HepG2 (cell line): ENCODE measurements at regions not wholly inside any gene's neighbourhood (a gene's known extent, or its start where the extent isn't known, plus 50 kb on each side); places are given as distances from the start of the nearest gene placed in this dataset.

ENCODE experiments used
- RFX5 ChIP-seq: IDR thresholded peaks from 2 replicates; pipeline ENCODE4 v1.6.1; 2011; ENCODE audit warnings: low read depth, low read length, improper control_type of control experiment
- U2AF1 ChIP-seq: fragments of 200-400 bp; formaldehyde crosslinking; optimal IDR thresholded peaks from 2 replicates; pipeline ENCODE3; 2017; ENCODE audit warnings: mild to moderate bottlenecking, low read depth, low read length
- ZBTB40 ChIP-seq, 2 experiments: fragments of 450-650 bp in 1 of 2; sonication (generic) in 1 of 2; formaldehyde crosslinking in 1 of 2; IDR thresholded peaks; 2 replicates each; pipeline versions ENCODE4 v1.6.1 to v1.8.0; 2016 to 2022; ENCODE audit warnings: antibody characterized with exemption in 1 of 2, mild to moderate bottlenecking in 1 of 2, missing genetic modification reagents in 1 of 2
- TF ChIP-seq, protein P1 (sequence below): sonication (generic); formaldehyde crosslinking; conservative IDR thresholded peaks from 2 replicates; pipeline ENCODE4 v1.4.0; 2020; ENCODE audit warnings: mild to moderate bottlenecking, missing genetic modification reagents, moderate library complexity

DNA sequence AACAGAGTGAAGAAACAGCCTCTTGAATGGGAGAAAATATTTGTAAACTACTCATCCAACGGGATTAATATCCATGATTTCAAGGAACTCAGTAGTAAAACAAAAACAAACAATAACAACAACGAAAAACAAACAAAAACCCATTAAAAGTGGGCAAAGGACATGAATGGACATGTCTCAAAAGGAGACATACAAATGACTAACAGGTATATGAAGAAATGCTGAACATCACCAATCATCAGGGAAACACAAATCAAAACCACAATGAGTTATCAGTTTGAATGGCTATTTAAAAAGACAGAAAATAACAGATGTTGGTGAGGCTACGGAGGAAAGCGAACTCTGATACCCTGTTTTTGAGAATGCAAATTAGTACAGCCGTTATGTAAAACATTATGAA, 224.8 kb upstream of the NRXN1 start (continued):
- TF ChIP-seq, protein P1, sequence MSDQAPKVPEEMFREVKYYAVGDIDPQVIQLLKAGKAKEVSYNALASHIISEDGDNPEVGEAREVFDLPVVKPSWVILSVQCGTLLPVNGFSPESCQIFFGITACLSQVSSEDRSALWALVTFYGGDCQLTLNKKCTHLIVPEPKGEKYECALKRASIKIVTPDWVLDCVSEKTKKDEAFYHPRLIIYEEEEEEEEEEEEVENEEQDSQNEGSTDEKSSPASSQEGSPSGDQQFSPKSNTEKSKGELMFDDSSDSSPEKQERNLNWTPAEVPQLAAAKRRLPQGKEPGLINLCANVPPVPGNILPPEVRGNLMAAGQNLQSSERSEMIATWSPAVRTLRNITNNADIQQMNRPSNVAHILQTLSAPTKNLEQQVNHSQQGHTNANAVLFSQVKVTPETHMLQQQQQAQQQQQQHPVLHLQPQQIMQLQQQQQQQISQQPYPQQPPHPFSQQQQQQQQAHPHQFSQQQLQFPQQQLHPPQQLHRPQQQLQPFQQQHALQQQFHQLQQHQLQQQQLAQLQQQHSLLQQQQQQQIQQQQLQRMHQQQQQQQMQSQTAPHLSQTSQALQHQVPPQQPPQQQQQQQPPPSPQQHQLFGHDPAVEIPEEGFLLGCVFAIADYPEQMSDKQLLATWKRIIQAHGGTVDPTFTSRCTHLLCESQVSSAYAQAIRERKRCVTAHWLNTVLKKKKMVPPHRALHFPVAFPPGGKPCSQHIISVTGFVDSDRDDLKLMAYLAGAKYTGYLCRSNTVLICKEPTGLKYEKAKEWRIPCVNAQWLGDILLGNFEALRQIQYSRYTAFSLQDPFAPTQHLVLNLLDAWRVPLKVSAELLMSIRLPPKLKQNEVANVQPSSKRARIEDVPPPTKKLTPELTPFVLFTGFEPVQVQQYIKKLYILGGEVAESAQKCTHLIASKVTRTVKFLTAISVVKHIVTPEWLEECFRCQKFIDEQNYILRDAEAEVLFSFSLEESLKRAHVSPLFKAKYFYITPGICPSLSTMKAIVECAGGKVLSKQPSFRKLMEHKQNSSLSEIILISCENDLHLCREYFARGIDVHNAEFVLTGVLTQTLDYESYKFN (CRISPR knock-in tag) = no peak
- no peak for TF ChIP-seq ZBTB40 (IDR thresholded peaks at IDR 0.05)
- TF ChIP-seq ZBTB40 (CRISPR knock-in tag; IDR thresholded peaks at IDR 0.05) = no peak
- TF ChIP-seq RFX5 = no peak
- TF ChIP-seq U2AF1 = no peak
